Astrocyte (in vitro differentiated cells and primary cell): ENCODE measurements at regions not wholly inside any gene's neighbourhood (a gene's known extent, or its start where the extent isn't known, plus 50 kb on each side); places are given as distances from the start of the nearest gene placed in this dataset.
A peak's percentile ranks its signal among the peaks of the same experiment; 100 is the strongest.

ENCODE experiments used
- DNase-seq: peaks from one replicate; pipeline ENCODE4 v3.0.0-alpha.2; 2010; ENCODE audit warnings: low read depth
- FAIRE-seq: peaks from 2 replicates; lab custom pipeline; 2011; peaks lifted over from hg19 to GRCh38; lab: Jason Lieb, UNC
- H2AFZ ChIP-seq: 2 replicates; pipeline ENCODE4 v1.6.0; 2012; ENCODE audit warnings: low read depth, low read length, inconsistent platforms
- H3K27ac ChIP-seq: 2 replicates; pipeline ENCODE4 v1.5.1; 2011; ENCODE audit warnings: low read depth, low read length, inconsistent platforms
- H3K27me3 ChIP-seq: 2 replicates; pipeline ENCODE4 v1.6.0; 2011; ENCODE audit warnings: low read length, inconsistent platforms; ENCODE audit not compliant: insufficient read depth
- H3K36me3 ChIP-seq: 2 replicates; pipeline ENCODE4 v1.5.1; 2011; ENCODE audit warnings: low read length, inconsistent platforms; ENCODE audit not compliant: insufficient read depth
- H3K4me1 ChIP-seq: 2 replicates; pipeline ENCODE4 v1.5.1; 2011; ENCODE audit warnings: low read length, inconsistent platforms; ENCODE audit not compliant: insufficient read depth
- H3K4me2 ChIP-seq: 2 replicates; pipeline ENCODE4 v1.6.0; 2012; ENCODE audit warnings: low read length, inconsistent platforms
- H3K4me3 ChIP-seq: 2 replicates; pipeline ENCODE4 v1.5.1; 2011; ENCODE audit warnings: low read depth, mild to moderate bottlenecking, low read length, inconsistent platforms; ENCODE audit not compliant: insufficient read depth
- H3K79me2 ChIP-seq: 2 replicates; pipeline ENCODE4 v1.6.0; 2012; ENCODE audit warnings: mild to moderate bottlenecking, low read length, inconsistent platforms; ENCODE audit not compliant: insufficient read depth
- H3K9ac ChIP-seq: 2 replicates; pipeline ENCODE4 v1.6.0; 2012; ENCODE audit warnings: mild to moderate bottlenecking, low read length, inconsistent platforms
- H3K9me3 ChIP-seq: 2 replicates; pipeline ENCODE4 v1.5.1; 2012; ENCODE audit warnings: low read depth, mild to moderate bottlenecking, low read length, inconsistent platforms; ENCODE audit not compliant: insufficient read depth
- H4K20me1 ChIP-seq: 2 replicates; pipeline ENCODE4 v1.6.0; 2012; ENCODE audit warnings: low read length, inconsistent platforms; ENCODE audit not compliant: insufficient read depth
- H3K27ac Mint-ChIP-seq: one replicate; pipeline ENCODE4 v1.8.0; 2021; ENCODE audit warnings: mild to moderate bottlenecking, mixed read lengths; ENCODE audit not compliant: unreplicated experiment
- H3K27me3 Mint-ChIP-seq: one replicate; pipeline ENCODE4 v1.8.0; 2021; ENCODE audit warnings: low read depth, mixed read lengths; ENCODE audit not compliant: unreplicated experiment
- H3K36me3 Mint-ChIP-seq: one replicate; pipeline ENCODE4 v1.8.0; 2021; ENCODE audit warnings: low read depth, mixed read lengths; ENCODE audit not compliant: unreplicated experiment
- H3K4me1 Mint-ChIP-seq: one replicate; pipeline ENCODE4 v1.8.0; 2021; ENCODE audit warnings: low read depth, mixed read lengths; ENCODE audit not compliant: unreplicated experiment
- H3K4me3 Mint-ChIP-seq: one replicate; pipeline ENCODE4 v1.8.0; 2021; ENCODE audit warnings: mild to moderate bottlenecking, moderate library complexity, mixed read lengths; ENCODE audit not compliant: unreplicated experiment
- H3K9me3 Mint-ChIP-seq: one replicate; pipeline ENCODE4 v1.8.0; 2021; ENCODE audit warnings: mild to moderate bottlenecking, mixed read lengths; ENCODE audit not compliant: unreplicated experiment
- EZH2 ChIP-seq: IDR thresholded peaks from 2 replicates; pipeline ENCODE4 v1.6.1; 2012; ENCODE audit warnings: mild to moderate bottlenecking, low read length, inconsistent platforms; ENCODE audit not compliant: insufficient read depth
- TF ChIP-seq, protein P1 (sequence below): IDR thresholded peaks from 2 replicates; pipeline ENCODE4 v1.5.1; 2011; ENCODE audit warnings: low read depth, mild to moderate bottlenecking, inconsistent platforms, low read length, moderate library complexity; ENCODE audit not compliant: insufficient read depth

DNA sequence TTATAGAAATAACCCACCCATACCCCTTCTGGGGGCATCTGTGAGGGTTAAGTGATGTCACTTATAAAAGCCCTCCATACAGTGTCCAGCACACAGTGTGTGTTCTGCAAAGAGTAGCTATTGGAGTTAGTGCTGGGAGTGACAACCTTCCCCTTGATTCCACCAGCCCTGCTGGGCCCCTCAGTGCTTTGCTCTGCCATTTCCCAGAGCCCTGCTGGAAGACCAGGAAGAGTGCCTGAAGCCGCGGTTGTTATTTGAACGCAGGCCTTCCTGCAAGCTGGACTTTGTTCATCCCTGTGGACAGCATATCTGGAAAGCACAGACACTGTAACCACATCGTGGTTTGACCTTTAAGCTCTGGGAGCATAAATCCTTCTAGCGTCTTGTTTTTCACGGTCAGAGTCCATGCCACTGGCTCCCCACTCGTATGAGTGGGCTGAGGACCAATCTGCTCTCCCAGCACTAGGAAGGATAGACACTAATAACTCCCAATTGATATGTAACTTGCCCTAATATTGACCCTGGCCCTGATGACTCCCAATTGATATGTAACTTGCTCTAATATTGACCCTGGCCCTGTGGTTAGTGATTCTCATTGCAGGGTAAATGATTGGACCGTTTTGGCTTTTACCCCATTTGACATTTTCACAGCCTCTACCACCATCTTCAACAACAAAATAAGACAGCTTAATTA is 297.1 kb upstream of the MAF start:
- Histone ChIP-seq H2AFZ (no peak overlapping the region), H3K4me3 (no peak overlapping the region), H3K9me3 (no peaks in the 10 kb centered on the region), H3K79me2 (no peaks in the 10 kb centered on the region), H3K36me3 (no peaks in the 10 kb centered on the region), H3K27ac (no peak overlapping the region), H4K20me1 (no peaks in the 10 kb centered on the region), H3K27me3 (no peaks in the 10 kb centered on the region), H3K4me2 (peak overlapping the region; percentile 21), H3K9ac (no peak overlapping the region), H3K4me1 (peaks cover 10% of the 10 kb centered on the region)
- FAIRE-seq = no peak
- TF ChIP-seq, protein P1, sequence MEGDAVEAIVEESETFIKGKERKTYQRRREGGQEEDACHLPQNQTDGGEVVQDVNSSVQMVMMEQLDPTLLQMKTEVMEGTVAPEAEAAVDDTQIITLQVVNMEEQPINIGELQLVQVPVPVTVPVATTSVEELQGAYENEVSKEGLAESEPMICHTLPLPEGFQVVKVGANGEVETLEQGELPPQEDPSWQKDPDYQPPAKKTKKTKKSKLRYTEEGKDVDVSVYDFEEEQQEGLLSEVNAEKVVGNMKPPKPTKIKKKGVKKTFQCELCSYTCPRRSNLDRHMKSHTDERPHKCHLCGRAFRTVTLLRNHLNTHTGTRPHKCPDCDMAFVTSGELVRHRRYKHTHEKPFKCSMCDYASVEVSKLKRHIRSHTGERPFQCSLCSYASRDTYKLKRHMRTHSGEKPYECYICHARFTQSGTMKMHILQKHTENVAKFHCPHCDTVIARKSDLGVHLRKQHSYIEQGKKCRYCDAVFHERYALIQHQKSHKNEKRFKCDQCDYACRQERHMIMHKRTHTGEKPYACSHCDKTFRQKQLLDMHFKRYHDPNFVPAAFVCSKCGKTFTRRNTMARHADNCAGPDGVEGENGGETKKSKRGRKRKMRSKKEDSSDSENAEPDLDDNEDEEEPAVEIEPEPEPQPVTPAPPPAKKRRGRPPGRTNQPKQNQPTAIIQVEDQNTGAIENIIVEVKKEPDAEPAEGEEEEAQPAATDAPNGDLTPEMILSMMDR = no peak
- TF ChIP-seq EZH2 = no peak
- Mint-ChIP-seq H3K27me3 (peaks cover 3% of the 10 kb centered on the region), H3K4me3 (no peak overlapping the region), H3K27ac (peak overlapping the region; percentile 6), H3K4me1 (peaks cover 33% of the 10 kb centered on the region), H3K36me3 (no peaks in the 10 kb centered on the region), H3K9me3 (no peaks in the 10 kb centered on the region)
- DNase-seq = peak; percentile 71

DNA sequence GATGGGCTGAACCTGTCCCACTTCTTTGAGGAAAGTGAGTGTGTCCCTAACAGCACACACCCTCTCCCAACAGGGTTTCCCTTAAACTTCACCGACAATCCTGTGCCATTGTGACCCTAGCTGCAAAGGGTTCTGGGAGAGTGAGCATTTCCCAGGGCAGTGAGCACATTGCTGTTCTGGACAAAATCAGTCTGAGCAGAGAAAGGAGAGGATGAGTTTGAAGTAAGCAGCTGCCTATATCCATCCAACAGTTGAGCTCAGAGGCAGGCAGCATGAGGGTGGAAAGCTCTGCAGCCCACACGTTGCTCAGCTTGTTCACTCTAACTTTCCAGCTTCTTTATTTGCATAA is 296.5 kb upstream of the MAF start:
- DNase-seq = no peak
- Histone ChIP-seq H3K4me3 (no peak overlapping the region), H3K4me1 (peaks cover 8% of the 10 kb centered on the region), H3K4me2 (no peak overlapping the region), H3K9me3 (no peaks in the 10 kb centered on the region), H2AFZ (no peak overlapping the region), H3K9ac (no peak overlapping the region), H3K27ac (no peak overlapping the region), H3K36me3 (no peaks in the 10 kb centered on the region), H3K79me2 (no peaks in the 10 kb centered on the region), H3K27me3 (no peaks in the 10 kb centered on the region), H4K20me1 (no peaks in the 10 kb centered on the region)
- Mint-ChIP-seq H3K9me3 (no peaks in the 10 kb centered on the region), H3K4me1 (peaks cover 29% of the 10 kb centered on the region), H3K4me3 (no peak overlapping the region), H3K36me3 (no peaks in the 10 kb centered on the region), H3K27me3 (peaks cover 3% of the 10 kb centered on the region), H3K27ac (peak overlapping the region; percentile 6)
- FAIRE-seq = no peak
- TF ChIP-seq, protein P1 = no peak
- no peak for TF ChIP-seq EZH2

DNA sequence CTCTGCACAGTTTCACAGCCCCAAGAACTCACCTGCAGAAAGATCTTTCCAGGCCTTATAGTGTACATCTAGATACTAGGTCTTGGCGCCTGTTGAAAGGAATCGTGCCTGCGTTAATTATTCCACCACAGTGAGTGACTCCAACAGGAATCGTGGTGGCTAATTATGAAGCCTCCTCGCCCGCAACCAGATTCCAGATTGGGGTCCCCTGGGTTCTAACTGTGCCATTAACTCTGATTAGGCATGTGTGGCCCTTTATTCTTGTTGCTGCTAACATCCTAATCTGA is 295.3 kb upstream of the MAF start:
- Histone ChIP-seq H3K36me3 (no peaks in the 10 kb centered on the region), H3K27me3 (no peaks in the 10 kb centered on the region), H3K9me3 (no peaks in the 10 kb centered on the region), H4K20me1 (no peaks in the 10 kb centered on the region), H3K27ac (no peak overlapping the region), H3K4me3 (no peak overlapping the region), H3K4me1 (peaks cover 8% of the 10 kb centered on the region), H2AFZ (no peak overlapping the region), H3K79me2 (no peaks in the 10 kb centered on the region), H3K9ac (no peak overlapping the region), H3K4me2 (no peak overlapping the region)
- DNase-seq = no peak
- H3K36me3 Mint-ChIP-seq = no peaks in the 10 kb centered on the region
- peaks cover 3% of the 10 kb centered on the region for H3K27me3 Mint-ChIP-seq
- H3K4me3 Mint-ChIP-seq = no peak overlapping the region
- FAIRE-seq = no peak
- H3K9me3 Mint-ChIP-seq = no peaks in the 10 kb centered on the region
- no peak for TF ChIP-seq EZH2
- TF ChIP-seq, protein P1 = no peak
- peaks cover 29% of the 10 kb centered on the region for H3K4me1 Mint-ChIP-seq
- H3K27ac Mint-ChIP-seq = no peak overlapping the region
